Ascending aorta (tissue), 2 donors: ENCODE measurements at regions not wholly inside any gene's neighbourhood (a gene's known extent, or its start where the extent isn't known, plus 50 kb on each side); places are given as distances from the start of the nearest gene placed in this dataset.

ENCODE experiments used
- DNase-seq, 2 donors: peaks; one replicate each; pipeline ENCODE4 v3.0.0-alpha.2; 2019; ENCODE audit warnings: low spot score in 2 of 2
- H3K27ac ChIP-seq, 2 donors: fragments of 200-600 bp; sonication (generic); one replicate each; pipeline ENCODE4 v1.5.1; 2016 to 2017; ENCODE audit warnings: mild to moderate bottlenecking in 1 of 2
- H3K27me3 ChIP-seq: fragments of 200-600 bp; sonication (generic); one replicate; pipeline ENCODE4 v1.5.1; 2017
- H3K36me3 ChIP-seq, 2 donors: fragments of 200-600 bp; sonication (generic); one replicate each; pipeline ENCODE4 v1.5.1; 2016
- H3K4me1 ChIP-seq, 2 donors: fragments of 200-600 bp; sonication (generic); one replicate each; pipeline ENCODE4 v1.5.1; 2016 to 2017; ENCODE audit warnings: mild to moderate bottlenecking in 1 of 2
- H3K4me3 ChIP-seq, 2 donors: fragments of 200-600 bp; sonication (generic); one replicate each; pipeline ENCODE4 v1.5.1; 2016 to 2017; ENCODE audit warnings: mild to moderate bottlenecking in 1 of 2
- H3K9me3 ChIP-seq, 2 donors: fragments of 200-600 bp; sonication (generic); one replicate each; pipeline ENCODE4 v1.5.1; 2016
- CTCF ChIP-seq, 3 experiments: fragments of 200-600 bp in 2 of 3; fragments of 450-650 bp in 1 of 3; sonication (generic) in 2 of 3; IDR thresholded peaks; one replicate each; pipeline ENCODE4 v1.5.1; 2016 to 2019; ENCODE audit warnings: antibody characterized with exemption in 3 of 3, mild to moderate bottlenecking in 1 of 3, moderate library complexity in 1 of 3
- intact Hi-C: fragments of 100-400 bp; cut with DNase I; formaldehyde crosslinking; loops from one replicate; pipeline ENCODE4 v1.15.1; 2023

DNA sequence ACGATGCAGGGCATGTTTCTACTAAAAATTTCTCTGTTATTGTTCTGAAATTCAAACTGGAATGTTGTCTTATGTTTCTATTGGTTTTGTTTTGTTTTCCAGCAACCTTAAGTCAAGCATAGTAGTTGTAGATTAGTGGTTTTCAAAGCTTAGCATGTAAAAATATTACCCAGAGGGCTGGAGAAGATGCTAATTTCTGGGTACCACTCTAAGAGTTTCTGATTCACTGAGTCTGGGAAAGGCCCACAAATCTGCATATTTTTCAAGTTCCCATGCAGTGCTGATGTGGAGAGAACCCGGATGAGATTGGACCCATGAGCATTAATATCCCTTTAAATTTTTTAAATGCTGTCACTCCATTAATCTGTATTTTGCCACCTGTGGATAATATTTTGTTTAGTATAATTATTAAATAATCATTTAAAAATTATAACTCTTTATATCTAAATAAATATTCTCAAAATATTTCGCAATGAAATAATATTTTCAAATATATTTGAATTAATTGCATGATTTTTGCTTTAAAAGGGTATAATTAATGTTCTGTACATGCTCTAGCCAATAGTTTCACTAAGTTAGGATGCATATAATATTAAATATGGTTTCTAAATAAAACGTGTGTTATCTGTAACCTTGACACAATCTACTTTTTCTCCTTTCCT is 1274.7 kb upstream of the CADM2 start:
- intact Hi-C loops, result no loop called here
- Histone ChIP-seq H3K36me3 (no peaks in the 10 kb centered on the region), H3K27ac (no peak overlapping the region), H3K4me1 (no peaks in the 10 kb centered on the region), H3K9me3 (no peaks in the 10 kb centered on the region), H3K4me3 (no peak overlapping the region), H3K27me3 (no peaks in the 10 kb centered on the region)
- TF ChIP-seq CTCF (IDR thresholded peaks at IDR 0.05), result no peak
- no peak for DNase-seq

GRCh38 chr3:83706669-83707068 is 1252.1 kb upstream of the CADM2 start:
- no peaks in the 10 kb centered on the region for H3K4me1 ChIP-seq
- H3K4me3 ChIP-seq, result no peak overlapping the region
- H3K9me3 ChIP-seq, result no peaks in the 10 kb centered on the region

GRCh38 chr3:83715307-83715706 is 1243.5 kb upstream of the CADM2 start:
- no peak overlapping the region for H3K27ac ChIP-seq
- no peak for DNase-seq
- no peaks in the 10 kb centered on the region for H3K36me3 ChIP-seq
- H3K4me3 ChIP-seq, result no peak overlapping the region
- no peaks in the 10 kb centered on the region for H3K4me1 ChIP-seq
- no peaks in the 10 kb centered on the region for H3K9me3 ChIP-seq
- intact Hi-C loops, result no loop called here
- H3K27me3 ChIP-seq, result no peaks in the 10 kb centered on the region
- no peak for TF ChIP-seq CTCF (IDR thresholded peaks at IDR 0.05)

More at GRCh38 chr3:83706669-83707068, 1252.1 kb upstream of the CADM2 start:
- intact Hi-C loops, result no loop called here
- Histone ChIP-seq H3K27me3 (no peaks in the 10 kb centered on the region), H3K36me3 (no peaks in the 10 kb centered on the region), H3K27ac (no peak overlapping the region)
- no peak for DNase-seq
- no peak for TF ChIP-seq CTCF (IDR thresholded peaks at IDR 0.05)

- Histone ChIP-seq H3K4me3 (no peak overlapping the region), H3K9me3 (no peaks in the 10 kb centered on the region), H3K36me3 (no peaks in the 10 kb centered on the region), H3K27me3 (no peaks in the 10 kb centered on the region), H3K27ac (no peak overlapping the region), H3K4me1 (no peaks in the 10 kb centered on the region)
- intact Hi-C loops, result no loop called here
- no peak for DNase-seq
- TF ChIP-seq CTCF (IDR thresholded peaks at IDR 0.05), result no peak
These were observed 1229.2 kb upstream of the CADM2 start for GRCh38 chr3:83729576-83729975.

GRCh38 chr3:83734656-83735055 is 1224.1 kb upstream of the CADM2 start:
- intact Hi-C loops, result no loop called here
- Histone ChIP-seq H3K36me3 (no peaks in the 10 kb centered on the region), H3K4me1 (no peaks in the 10 kb centered on the region)

More at GRCh38 chr3:83734656-83735055, 1224.1 kb upstream of the CADM2 start:
- no peak overlapping the region for H3K27ac ChIP-seq
- H3K27me3 ChIP-seq, result no peaks in the 10 kb centered on the region
- H3K9me3 ChIP-seq, result no peaks in the 10 kb centered on the region
- H3K4me3 ChIP-seq, result no peak overlapping the region
- no peak for DNase-seq
- TF ChIP-seq CTCF (IDR thresholded peaks at IDR 0.05), result no peak
